ENCODE measurements at regions not wholly inside any gene's neighbourhood (a gene's known extent, or its start where the extent isn't known, plus 50 kb on each side); places are given as distances from the start of the nearest gene placed in this dataset.
"Not testable (repeated sequence)": the region's sequence is repeated elsewhere in the genome, so short reads cannot be mapped to it uniquely, and the experiment has no call there.

GRCh38 chr9:89935115-89935514 lies 330.3 kb downstream of the GADD45G start:
- no peak for DNase-seq (ENCODE audit: low read depth in 2 of 2)

- DNase-seq (ENCODE audit: low read depth in 2 of 2): no peak
Measured at GRCh38 chr9:89935801-89936200, 331.0 kb downstream of the GADD45G start.

DNA sequence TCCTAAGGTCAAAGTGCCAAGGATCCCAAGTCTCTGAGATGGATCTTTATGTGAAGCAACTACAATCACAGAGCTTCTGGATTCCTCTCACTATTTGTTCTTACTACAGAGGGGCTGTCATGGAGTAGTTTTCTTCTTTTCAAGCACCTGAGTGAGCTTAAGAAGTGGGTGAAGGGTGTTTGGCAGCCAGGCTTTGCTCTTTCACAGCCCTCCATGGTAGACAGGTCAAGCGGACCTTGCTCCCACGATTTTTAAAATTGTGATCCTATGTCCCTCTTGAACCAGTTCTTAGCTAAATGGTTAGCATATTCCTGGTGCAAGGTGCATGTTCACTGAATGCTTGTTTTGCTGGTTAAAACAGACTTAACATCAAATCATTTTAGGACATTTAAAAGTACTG lies 332.2 kb downstream of the GADD45G start:
- no peak for DNase-seq (ENCODE audit: low read depth in 2 of 2)

DNA sequence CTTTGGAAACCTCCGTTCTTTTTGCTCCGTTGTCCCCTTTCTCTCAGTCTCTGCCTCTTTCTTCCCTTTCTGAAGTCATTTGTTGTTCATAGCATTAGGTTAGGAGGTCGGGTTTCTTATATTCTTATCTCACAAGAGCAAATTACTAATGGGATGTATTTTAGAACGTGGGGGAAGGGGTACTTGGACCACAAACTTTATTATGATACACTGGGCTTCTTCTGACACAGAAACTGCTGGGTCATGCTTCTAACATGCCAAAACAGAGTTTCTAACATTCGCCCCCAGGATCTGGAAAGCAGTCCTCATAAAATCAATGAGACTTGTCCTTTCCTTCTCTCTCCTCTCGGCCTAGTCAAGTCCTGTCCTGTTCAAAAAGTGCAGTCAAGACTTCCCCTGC lies 334.4 kb downstream of the GADD45G start:
- no peak for DNase-seq (ENCODE audit: low read depth in 2 of 2)

- no peak for DNase-seq (ENCODE audit: low read depth in 2 of 2)
Measured at GRCh38 chr9:89939626-89940292, 334.9 kb downstream of the GADD45G start.

DNA sequence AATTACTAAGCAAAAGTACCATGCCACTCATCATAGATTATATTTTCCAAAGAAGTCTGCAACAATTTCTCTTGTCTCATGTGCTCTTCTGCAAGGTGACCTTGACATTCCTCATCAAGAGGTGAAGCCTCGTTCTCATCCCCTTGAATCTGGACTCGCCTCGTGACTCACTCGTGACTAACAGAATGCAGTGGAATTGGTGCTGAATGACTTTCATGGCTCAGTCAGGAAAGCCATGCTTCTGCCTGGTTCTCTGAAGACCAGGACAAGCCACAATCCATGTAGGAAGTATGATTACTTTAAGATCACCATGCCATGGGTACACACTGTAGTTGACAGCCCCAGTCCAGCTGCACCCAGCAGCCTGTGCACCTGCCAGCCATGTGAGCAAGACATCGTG lies 335.8 kb downstream of the GADD45G start:
- no peak for DNase-seq (ENCODE audit: low read depth in 2 of 2)

DNA sequence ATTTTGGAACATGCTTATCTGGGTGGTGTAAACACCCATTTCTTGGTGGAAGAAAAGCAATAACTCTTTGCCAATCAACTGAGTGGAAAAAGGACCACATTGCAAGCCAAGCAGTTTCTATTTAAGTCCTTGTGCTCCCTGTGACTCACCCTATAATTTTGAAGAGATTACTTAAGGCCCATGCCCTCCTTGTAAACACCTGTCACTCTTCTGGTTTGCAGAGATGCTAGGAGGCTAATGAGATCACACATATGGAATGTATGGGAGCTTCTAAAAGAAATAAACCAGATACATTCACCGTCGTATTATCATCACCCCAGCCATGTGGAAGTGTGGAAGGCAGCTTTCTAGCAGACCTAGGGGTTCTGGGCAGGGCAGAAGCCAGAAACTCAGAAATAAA lies 337.1 kb downstream of the GADD45G start:
- no peak for DNase-seq (ENCODE audit: low read depth in 2 of 2)

- DNase-seq (ENCODE audit: low read depth in 2 of 2): no peak
Measured at GRCh38 chr9:89942643-89943042, 337.8 kb downstream of the GADD45G start.

GRCh38 chr9:89943309-89943708 lies 338.5 kb downstream of the GADD45G start:
- no peak for DNase-seq (ENCODE audit: low read depth in 2 of 2)

GRCh38 chr9:89943728-89944127 lies 338.9 kb downstream of the GADD45G start:
- DNase-seq (ENCODE audit: low read depth in 2 of 2): no peak

DNA sequence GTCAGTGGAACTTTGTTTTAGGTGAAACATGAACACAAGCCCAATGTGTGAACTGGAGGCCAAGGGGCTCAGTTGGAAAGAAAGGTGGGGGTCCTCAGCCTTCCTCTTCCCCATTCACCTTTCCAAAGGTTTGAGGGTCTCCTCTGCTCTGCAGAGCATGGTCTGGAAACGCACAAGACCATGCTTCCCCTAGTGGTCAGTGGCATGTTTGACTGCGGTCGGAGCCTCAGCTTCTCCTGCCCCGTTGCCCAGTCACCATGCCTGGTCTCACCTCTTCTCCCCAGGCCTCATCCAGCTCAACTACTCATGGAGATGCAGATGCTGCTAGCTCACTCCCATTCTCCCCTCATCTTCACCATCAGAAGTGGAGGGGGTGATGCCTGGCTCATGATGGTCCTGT lies 340.3 kb downstream of the GADD45G start:
- DNase-seq (ENCODE audit: low read depth in 2 of 2): no peak

DNA sequence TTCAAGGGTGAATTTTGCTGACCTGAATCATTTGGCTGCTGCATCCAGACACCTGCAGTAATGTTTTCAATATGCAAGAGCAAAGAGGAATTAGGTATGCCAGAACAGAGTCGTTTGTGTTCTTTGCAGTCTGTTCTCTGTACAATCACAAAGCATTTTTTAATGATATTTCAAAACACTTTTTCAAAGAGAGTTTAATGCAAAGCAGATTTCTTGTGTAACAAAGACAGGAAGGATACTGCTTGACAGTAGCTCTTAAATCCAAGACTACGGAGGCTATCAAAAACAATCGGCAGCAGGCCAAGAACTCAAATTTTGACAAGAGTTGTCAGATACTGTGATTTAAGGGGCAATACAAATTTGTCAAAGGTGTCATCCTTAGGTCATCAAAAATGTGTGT lies 341.9 kb downstream of the GADD45G start:
- DNase-seq (ENCODE audit: low read depth in 2 of 2): no peak

DNA sequence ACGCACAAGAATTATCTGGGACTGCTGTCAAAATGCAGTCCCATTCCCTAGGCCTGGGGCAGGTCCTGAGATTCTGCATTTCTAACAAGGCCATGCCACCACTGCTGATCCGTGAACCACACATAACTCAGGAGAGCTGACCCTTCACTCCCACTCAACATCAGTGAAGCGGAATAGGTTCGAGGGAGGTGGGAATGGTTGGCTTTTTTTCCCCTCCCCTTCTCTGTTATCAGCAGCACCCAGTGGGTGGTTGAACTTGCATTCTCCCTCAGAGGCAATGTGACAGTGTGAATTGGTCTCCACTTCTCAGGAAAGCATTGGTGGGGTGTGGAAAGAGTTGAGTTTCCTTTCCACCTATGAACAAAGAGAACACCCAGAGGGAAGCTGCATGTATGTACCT lies 344.3 kb downstream of the GADD45G start:
- no peak for DNase-seq (ENCODE audit: low read depth in 2 of 2)

GRCh38 chr9:89951675-89952074 lies 346.9 kb downstream of the GADD45G start:
- no peak for DNase-seq (ENCODE audit: low read depth in 2 of 2)

- no peak for DNase-seq (ENCODE audit: low read depth in 2 of 2)
Measured at GRCh38 chr9:89952401-89952800, 347.6 kb downstream of the GADD45G start.

GRCh38 chr9:89953263-89953662 lies 348.5 kb downstream of the GADD45G start:
- not testable (repeated sequence) for DNase-seq (ENCODE audit: low read depth in 2 of 2)

DNA sequence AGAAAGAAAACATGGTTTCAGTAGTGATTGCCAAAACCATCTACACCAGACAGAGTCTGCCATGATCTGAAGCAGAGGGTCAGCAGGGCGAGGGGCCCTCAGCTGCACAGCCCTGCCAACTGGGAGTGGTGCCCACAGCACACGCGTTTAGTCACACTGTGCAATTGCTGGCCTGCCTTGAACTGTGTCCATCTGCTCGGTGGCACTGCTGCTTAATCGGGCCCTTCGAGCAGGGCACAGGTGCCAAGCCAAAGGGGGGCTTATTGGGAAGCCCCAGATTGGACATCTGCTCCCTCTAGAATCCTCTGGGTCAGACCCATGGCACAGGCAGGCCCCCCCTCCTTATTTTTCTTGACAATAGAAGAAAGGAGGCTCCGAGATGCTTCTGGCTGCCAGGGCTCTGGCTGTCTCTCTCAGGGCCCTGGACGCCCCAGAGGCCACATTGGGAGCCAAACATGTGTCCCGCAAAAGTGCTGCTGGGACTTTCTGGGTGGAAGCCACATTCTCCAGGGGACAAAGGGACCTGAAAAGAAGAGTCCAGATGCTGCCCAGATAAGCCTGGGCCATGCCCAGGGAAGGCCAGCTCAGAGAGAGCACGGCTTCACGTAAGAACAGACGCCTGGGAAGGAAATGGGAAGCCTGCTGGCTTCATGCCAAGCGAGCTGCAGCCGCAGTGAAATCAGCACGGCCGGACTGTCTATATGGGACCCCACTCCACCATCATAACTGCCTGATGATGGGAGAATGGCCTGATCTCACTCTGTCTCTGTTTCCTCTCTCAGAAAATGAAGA lies 349.2 kb downstream of the GADD45G start:
- DNase-seq (ENCODE audit: low read depth in 2 of 2): no peak

- no peak for DNase-seq (ENCODE audit: low read depth in 2 of 2)
Measured at GRCh38 chr9:89955144-89955543, 350.3 kb downstream of the GADD45G start.

DNA sequence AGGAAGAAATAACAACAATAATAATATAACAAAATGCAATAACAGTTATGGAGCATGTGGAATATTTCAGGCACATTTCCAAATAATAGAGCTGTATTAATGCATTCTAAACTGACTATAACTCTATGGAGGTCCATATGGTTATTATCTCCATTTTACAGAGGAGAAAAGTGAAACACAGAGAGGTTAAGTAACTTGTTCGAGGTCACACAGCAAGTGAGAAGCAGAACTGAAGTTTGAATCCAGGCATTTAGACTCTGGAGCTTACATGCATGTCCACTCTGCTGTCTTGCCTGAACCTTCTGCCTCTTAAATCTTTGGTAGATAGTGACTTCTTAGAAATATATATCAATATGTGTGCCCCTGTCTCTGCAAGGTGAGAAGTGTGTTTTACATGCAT lies 350.8 kb downstream of the GADD45G start:
- no peak for DNase-seq (ENCODE audit: low read depth in 2 of 2)

DNA sequence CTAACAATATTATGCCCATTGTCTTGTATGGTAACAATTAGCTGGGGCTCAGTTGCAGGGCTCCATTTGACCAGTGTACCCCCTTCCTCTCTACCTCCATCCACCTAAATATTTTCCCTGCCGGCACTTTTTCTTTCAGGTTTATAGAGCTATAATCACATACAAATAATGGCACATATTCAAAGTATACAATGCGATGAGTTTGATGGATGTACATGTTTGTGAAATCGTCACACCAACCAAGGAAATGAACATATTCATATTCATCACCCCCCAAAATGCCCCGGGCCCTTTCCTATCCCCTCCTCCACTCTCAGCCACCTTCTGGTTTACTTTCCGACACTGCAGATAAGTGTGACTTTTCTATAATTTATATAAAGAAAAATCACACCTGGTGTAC lies 351.5 kb downstream of the GADD45G start:
- no peak for DNase-seq (ENCODE audit: low read depth in 2 of 2)

- DNase-seq (ENCODE audit: low read depth in 2 of 2): no peak
Measured at GRCh38 chr9:89956907-89957306, 352.1 kb downstream of the GADD45G start.

GRCh38 chr9:89958086-89958485 lies 353.3 kb downstream of the GADD45G start:
- DNase-seq (ENCODE audit: low read depth in 2 of 2): no peak

- DNase-seq (ENCODE audit: low read depth in 2 of 2): no peak
Measured at GRCh38 chr9:89961616-89962341, 357.0 kb downstream of the GADD45G start.

Data from stimulated activated CD4-positive, alpha-beta T cell treated with anti-CD3 and anti-CD28 coated beads, Interleukin-12 subunit alpha, Interleukin-12 subunit beta, amount 100 ng/mL, for 24 hours (primary cell).